ENCODE measurements at regions not wholly inside any gene's neighbourhood (a gene's known extent, or its start where the extent isn't known, plus 50 kb on each side); places are given as distances from the start of the nearest gene placed in this dataset.

- ChIA-PET CTCF (interaction anchor here (0.9 kb wide), 1 partner anchor 8 kb away, joined by 3 read pairs; no protein-coding TSS in a partner anchor), POLR2A (no interaction called here)
- Mint-ChIP-seq H3K9me3 (no peaks in the 10 kb centered on the region), H3K27me3 (ENCODE audit: low read depth) (peaks cover 37% of the 10 kb centered on the region), H3K4me1 (peaks cover 20% of the 10 kb centered on the region), H3K4me3 (no peak overlapping the region), H3K27ac (no peak overlapping the region), H3K36me3 (no peaks in the 10 kb centered on the region)
- ATAC-seq (no peak), DNase-seq (ENCODE audit: low spot score) (no peak)
- TF ChIP-seq GRHL2 (CRISPR knock-in tag; IDR thresholded peaks at IDR 0.05; ENCODE audit: insufficient replicate concordance, severe bottlenecking) (no peak), PRDM15 (CRISPR knock-in tag; IDR thresholded peaks at IDR 0.05) (no peak), JUN (CRISPR knock-in tag; IDR thresholded peaks at IDR 0.05) (no peak), TEAD4 (CRISPR knock-in tag; IDR thresholded peaks at IDR 0.05) (no peak), ZNF425 (CRISPR knock-in tag; conservative IDR thresholded peaks at IDR 0.05) (no peak), HMGA2 (CRISPR knock-in tag; IDR thresholded peaks at IDR 0.05) (no peak), NFATC4 (CRISPR knock-in tag; IDR thresholded peaks at IDR 0.05) (no peak), NR3C1 (CRISPR knock-in tag; conservative IDR thresholded peaks at IDR 0.05; ENCODE audit: low read depth) (no peak), ETV6 (CRISPR knock-in tag; IDR thresholded peaks at IDR 0.05) (no peak), SMAD4 (CRISPR knock-in tag; IDR thresholded peaks at IDR 0.05) (no peak), MAX (CRISPR knock-in tag; IDR thresholded peaks at IDR 0.05) (no peak), EMX1 (CRISPR knock-in tag; IDR thresholded peaks at IDR 0.05) (no peak)
These were observed 524.9 kb downstream of the ZNF385D start for GRCh38 chr3:21226086-21226485.

- TF ChIP-seq EMX1 (CRISPR knock-in tag; IDR thresholded peaks at IDR 0.05): no peak
- no peak for TF ChIP-seq ZNF317 (CRISPR knock-in tag; IDR thresholded peaks at IDR 0.05; ENCODE audit: borderline replicate concordance, low read depth)
- TF ChIP-seq PRRX2 (CRISPR knock-in tag; IDR thresholded peaks at IDR 0.05): no peak
- TF ChIP-seq JUN (CRISPR knock-in tag; IDR thresholded peaks at IDR 0.05): no peak
- no peak for TF ChIP-seq ARID4B (CRISPR knock-in tag; IDR thresholded peaks at IDR 0.05; ENCODE audit: borderline replicate concordance)
- TF ChIP-seq GRHL2 (CRISPR knock-in tag; IDR thresholded peaks at IDR 0.05; ENCODE audit: insufficient replicate concordance, severe bottlenecking): no peak
- Mint-ChIP-seq H3K9me3 (no peaks in the 10 kb centered on the region; the same call in 1 of the 2 replicates), H3K4me3 (no peak overlapping the region)
These were observed 530.1 kb downstream of the ZNF385D start for GRCh38 chr3:21220944-21221343.

More at GRCh38 chr3:21220944-21221343, 530.1 kb downstream of the ZNF385D start:
- no peak for ATAC-seq
- Mint-ChIP-seq H3K4me1 (peaks cover 21% of the 10 kb centered on the region), H3K27ac (no peak overlapping the region), H3K36me3 (no peaks in the 10 kb centered on the region; the same call in 1 of the 2 replicates), H3K27me3 (ENCODE audit: low read depth) (peaks cover 36% of the 10 kb centered on the region)
- POLR2A ChIA-PET: no interaction called here
- no peak for DNase-seq (ENCODE audit: low spot score)
- CTCF ChIA-PET: no interaction called here
